PC-3 (cell line): ENCODE measurements at regions not wholly inside any gene's neighbourhood (a gene's known extent, or its start where the extent isn't known, plus 50 kb on each side); places are given as distances from the start of the nearest gene placed in this dataset.
A peak's percentile ranks its signal among the peaks of the same experiment; 100 is the strongest.

Experiments used
- ATAC-seq: fragments of 200-7000 bp; cut with Tn5 transposase; 2 replicates; pipeline ENCODE4 v1.9.1; 2020; ENCODE audit warnings: mild to moderate bottlenecking, moderate library complexity
- BruUV-seq: library from RNA; stranded (reverse); fragments of 400-500 nt; replicated peaks from 2 replicates; lab custom pipeline; 2021; lab: Mats Ljungman, UMichigan
- CTCF ChIA-PET: fragments of 300-600 bp; sonication (Branson Sonifier 250); formaldehyde crosslinking; loops from one replicate; lab custom pipeline; 2022; ENCODE audit warnings: antibody characterized with exemption; lab: Charles Lee
- POLR2A ChIA-PET: fragments of 300-600 bp; sonication (Branson Sonifier 250); formaldehyde crosslinking; loops from one replicate; lab custom pipeline; 2022; ENCODE audit warnings: antibody characterized with exemption; ENCODE audit not compliant: unreplicated experiment; lab: Charles Lee
- DNase-seq: peaks from one replicate; pipeline ENCODE4 v3.0.0-alpha.2; 2015
- H2AFZ ChIP-seq: fragments of 300-600 bp; sonication (generic); 2 replicates; pipeline ENCODE4 v1.6.0; 2016; ENCODE audit warnings: antibody characterized with exemption, low read length
- H3F3A ChIP-seq: fragments of 300-600 bp; sonication (generic); one replicate; pipeline ENCODE4 v1.6.0; 2017; ENCODE audit warnings: antibody characterized with exemption, low read length, control low read depth, mild to moderate bottlenecking; ENCODE audit not compliant: unreplicated experiment
- H3K27ac ChIP-seq: fragments of 300-600 bp; sonication (generic); 2 replicates; pipeline ENCODE4 v1.5.1; 2016; ENCODE audit warnings: mild to moderate bottlenecking, low read length
- H3K27me3 ChIP-seq: fragments of 300-600 bp; sonication (generic); 2 replicates; pipeline ENCODE4 v1.6.1; 2016; ENCODE audit warnings: low read length, mixed read lengths
- H3K36me3 ChIP-seq: fragments of 300-600 bp; sonication (generic); 2 replicates; pipeline ENCODE4 v1.6.1; 2016; ENCODE audit warnings: low read depth, mixed run types, low read length, mixed read lengths
- H3K4me1 ChIP-seq: fragments of 300-600 bp; sonication (generic); 2 replicates; pipeline ENCODE4 v1.5.1; 2016; ENCODE audit warnings: low read length; ENCODE audit not compliant: insufficient read depth
- H3K4me2 ChIP-seq: fragments of 300-600 bp; sonication (generic); 2 replicates; pipeline ENCODE4 v1.6.0; 2016; ENCODE audit warnings: low read length
- H3K4me3 ChIP-seq: fragments of 300-600 bp; sonication (generic); 2 replicates; pipeline ENCODE4 v1.5.1; 2016; ENCODE audit warnings: mild to moderate bottlenecking, low read length, mixed read lengths
- H3K79me2 ChIP-seq: fragments of 300-600 bp; sonication (generic); 2 replicates; pipeline ENCODE4 v1.6.1; 2017; ENCODE audit warnings: low read length, mixed read lengths
- H3K9ac ChIP-seq: fragments of 300-600 bp; sonication (generic); 2 replicates; pipeline ENCODE4 v1.6.0; 2016; ENCODE audit warnings: mild to moderate bottlenecking, low read length
- H3K9me2 ChIP-seq: fragments of 300-600 bp; sonication (generic); replicated peaks from 2 replicates; pipeline ENCODE4 v1.6.1; 2016; ENCODE audit warnings: mixed run types, low read length, mixed read lengths
- H3K9me3 ChIP-seq: fragments of 300-600 bp; sonication (generic); 2 replicates; pipeline ENCODE4 v1.6.1; 2016; ENCODE audit warnings: low read length, mixed read lengths
- H4K20me1 ChIP-seq: fragments of 300-600 bp; sonication (generic); 2 replicates; pipeline ENCODE4 v1.6.1; 2016; ENCODE audit warnings: low read length, mixed read lengths
- EZH2 ChIP-seq: fragments of 300-600 bp; sonication (generic); IDR thresholded peaks from one replicate; pipeline ENCODE4 v1.6.1; 2017; ENCODE audit warnings: antibody characterized with exemption, mild to moderate bottlenecking, low read length; ENCODE audit not compliant: unreplicated experiment
- EZH2phosphoT487 ChIP-seq: fragments of 300-600 bp; sonication (generic); IDR thresholded peaks from 2 replicates; pipeline ENCODE4 v1.6.1; 2018; ENCODE audit warnings: mild to moderate bottlenecking, antibody characterized with exemption, low read length, borderline replicate concordance
- intact Hi-C: fragments of 100-400 bp; cut with micrococcal nuclease; formaldehyde crosslinking; loops from 2 replicates; pipeline ENCODE4 v1.9.0; 2023
- TF ChIP-seq, protein P1 (sequence below): fragments of 300-600 bp; sonication (generic); conservative IDR thresholded peaks from 2 replicates; pipeline ENCODE4 v1.5.1; 2017; ENCODE audit warnings: antibody characterized with exemption, low read depth, mild to moderate bottlenecking, low read length

DNA sequence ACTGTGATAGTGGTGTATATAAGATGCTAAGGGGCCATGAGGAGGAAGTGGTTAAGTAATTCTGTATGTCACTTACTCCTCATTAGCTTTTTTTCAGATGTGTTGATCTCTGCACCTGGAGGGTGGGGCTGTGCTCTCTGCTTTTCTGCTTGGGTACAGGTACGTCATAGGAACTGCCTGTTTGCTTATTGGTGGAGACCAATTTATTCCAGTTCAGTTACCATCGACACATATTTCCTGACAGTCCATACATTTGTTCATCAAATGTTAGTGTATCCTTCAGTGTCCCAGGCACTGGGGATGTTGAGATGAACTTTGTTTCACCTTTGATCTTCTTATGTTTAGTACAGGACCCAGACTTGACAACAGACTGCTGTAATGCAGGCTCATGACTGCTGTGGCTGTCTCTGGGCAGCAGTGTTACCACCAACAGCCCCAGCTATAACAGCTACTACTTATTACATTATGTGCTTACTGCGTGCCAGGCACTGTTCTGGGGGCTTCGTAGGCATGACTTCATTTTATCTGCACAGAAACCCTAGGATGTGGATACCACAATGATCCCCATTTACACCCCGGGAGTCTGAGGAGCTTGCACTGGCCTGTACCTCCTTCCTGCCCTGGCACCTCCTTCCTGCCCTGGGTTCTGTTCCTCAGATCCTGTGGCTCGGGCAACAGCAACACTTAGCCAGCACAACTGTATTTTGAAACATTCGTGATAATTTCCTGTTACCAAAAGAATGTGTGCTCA lies 87.4 kb downstream of the BUB3 start:
- no peaks in the 10 kb centered on the region for H3K9me2 ChIP-seq
- H3K4me2 ChIP-seq, result no peak overlapping the region
- POLR2A ChIA-PET, result no interaction called here
- H3K36me3 ChIP-seq, result no peaks in the 10 kb centered on the region
- DNase-seq (no peak), ATAC-seq (no peak)
- intact Hi-C loops, result no loop called here
- no peak overlapping the region for H3K4me3 ChIP-seq
- H3K27me3 ChIP-seq, result no peaks in the 10 kb centered on the region
- H3K4me1 ChIP-seq, result no peaks in the 10 kb centered on the region
- H2AFZ ChIP-seq, result no peak overlapping the region
- no peak for TF ChIP-seq EZH2
- no peaks in the 10 kb centered on the region for H3K79me2 ChIP-seq
- no peaks in the 10 kb centered on the region for H3F3A ChIP-seq
- CTCF ChIA-PET, result no interaction called here
- no peak overlapping the region for H3K9ac ChIP-seq
- H4K20me1 ChIP-seq, result no peaks in the 10 kb centered on the region
- H3K27ac ChIP-seq, result no peak overlapping the region
- no TSS peak for BruUV-seq
- no peaks in the 10 kb centered on the region for H3K9me3 ChIP-seq

DNA sequence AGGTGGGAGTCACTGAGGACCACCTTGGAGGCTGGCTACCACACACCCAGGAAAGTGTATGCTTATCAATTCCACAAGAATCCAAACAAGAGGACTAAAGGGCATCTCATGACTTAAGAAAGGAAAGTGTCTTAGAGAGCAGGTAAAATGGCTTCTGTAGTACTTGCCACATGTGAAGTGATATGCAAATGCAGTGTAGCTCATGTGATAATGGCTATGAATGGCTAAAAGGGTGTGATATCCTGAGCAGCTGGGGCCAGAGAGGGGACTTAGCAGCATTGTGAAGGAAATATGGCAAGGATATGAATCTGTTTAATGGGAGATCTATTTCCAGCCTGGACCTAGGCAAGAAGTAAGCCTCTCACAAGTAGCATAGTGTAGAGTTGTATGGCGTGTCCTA lies 90.5 kb downstream of the BUB3 start:
- TF ChIP-seq, protein P1, sequence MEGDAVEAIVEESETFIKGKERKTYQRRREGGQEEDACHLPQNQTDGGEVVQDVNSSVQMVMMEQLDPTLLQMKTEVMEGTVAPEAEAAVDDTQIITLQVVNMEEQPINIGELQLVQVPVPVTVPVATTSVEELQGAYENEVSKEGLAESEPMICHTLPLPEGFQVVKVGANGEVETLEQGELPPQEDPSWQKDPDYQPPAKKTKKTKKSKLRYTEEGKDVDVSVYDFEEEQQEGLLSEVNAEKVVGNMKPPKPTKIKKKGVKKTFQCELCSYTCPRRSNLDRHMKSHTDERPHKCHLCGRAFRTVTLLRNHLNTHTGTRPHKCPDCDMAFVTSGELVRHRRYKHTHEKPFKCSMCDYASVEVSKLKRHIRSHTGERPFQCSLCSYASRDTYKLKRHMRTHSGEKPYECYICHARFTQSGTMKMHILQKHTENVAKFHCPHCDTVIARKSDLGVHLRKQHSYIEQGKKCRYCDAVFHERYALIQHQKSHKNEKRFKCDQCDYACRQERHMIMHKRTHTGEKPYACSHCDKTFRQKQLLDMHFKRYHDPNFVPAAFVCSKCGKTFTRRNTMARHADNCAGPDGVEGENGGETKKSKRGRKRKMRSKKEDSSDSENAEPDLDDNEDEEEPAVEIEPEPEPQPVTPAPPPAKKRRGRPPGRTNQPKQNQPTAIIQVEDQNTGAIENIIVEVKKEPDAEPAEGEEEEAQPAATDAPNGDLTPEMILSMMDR, result no peak
- no peak for TF ChIP-seq EZH2phosphoT487
- no peak for TF ChIP-seq EZH2
- Histone ChIP-seq H3K4me2 (no peak overlapping the region), H3F3A (no peaks in the 10 kb centered on the region), H3K79me2 (no peaks in the 10 kb centered on the region), H3K9me3 (no peaks in the 10 kb centered on the region), H3K27me3 (no peaks in the 10 kb centered on the region), H2AFZ (no peak overlapping the region), H3K9me2 (no peaks in the 10 kb centered on the region), H4K20me1 (no peaks in the 10 kb centered on the region), H3K4me1 (no peaks in the 10 kb centered on the region), H3K9ac (no peak overlapping the region), H3K4me3 (no peak overlapping the region), H3K27ac (no peak overlapping the region), H3K36me3 (no peaks in the 10 kb centered on the region)
- ATAC-seq (no peak), DNase-seq (no peak)
- ChIA-PET CTCF (no interaction called here), POLR2A (no interaction called here)
- intact Hi-C loops, result no loop called here
- BruUV-seq, result no TSS peak

DNA sequence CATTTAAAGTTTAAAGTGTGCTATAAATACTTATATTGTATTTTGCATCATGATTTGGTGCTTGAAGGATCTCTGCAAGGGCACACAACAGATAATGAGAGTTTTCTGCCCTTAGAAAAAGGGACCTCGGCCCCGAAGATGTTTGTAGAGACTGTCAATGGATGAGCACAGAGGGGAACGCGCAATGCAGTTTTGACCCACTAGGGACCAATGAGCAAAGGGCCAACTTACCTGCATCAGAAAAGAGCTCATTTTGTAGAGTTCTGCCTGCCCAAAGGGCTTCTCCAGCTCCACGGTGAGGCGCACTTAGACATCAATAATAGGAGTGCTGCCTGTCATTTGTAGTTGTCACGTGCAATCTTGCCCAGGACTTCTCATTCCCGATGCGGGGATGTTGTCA lies 91.1 kb downstream of the BUB3 start:
- Histone ChIP-seq H3K27me3 (no peaks in the 10 kb centered on the region), H3K9ac (no peak overlapping the region), H3K4me1 (no peaks in the 10 kb centered on the region), H4K20me1 (no peaks in the 10 kb centered on the region), H3K4me3 (no peak overlapping the region), H3K4me2 (no peak overlapping the region), H3K36me3 (no peaks in the 10 kb centered on the region), H3K9me2 (no peaks in the 10 kb centered on the region), H3K9me3 (no peaks in the 10 kb centered on the region), H3K79me2 (no peaks in the 10 kb centered on the region), H3K27ac (no peak overlapping the region), H2AFZ (no peak overlapping the region), H3F3A (no peaks in the 10 kb centered on the region)
- TF ChIP-seq, protein P1, result 0 out of 2 replicates have a peak, but pooled peaks have one; percentile 20
- TF ChIP-seq EZH2, result no peak
- ATAC-seq, result no peak
- DNase-seq, result no peak
- ChIA-PET CTCF (no interaction called here), POLR2A (no interaction called here)
- BruUV-seq, result no TSS peak
- intact Hi-C loops, result no loop called here
